Mesothelial cell of epicardium (in vitro differentiated cells): ENCODE measurements at regions not wholly inside any gene's neighbourhood (a gene's known extent, or its start where the extent isn't known, plus 50 kb on each side); places are given as distances from the start of the nearest gene placed in this dataset.

ENCODE experiments used
- DNase-seq, 2 experiments: peaks; one replicate each; pipeline ENCODE4 v3.0.0; 2021; ENCODE audit warnings: low spot score in 2 of 2; ENCODE audit not compliant: unreplicated experiment in 2 of 2
- H3K27ac Mint-ChIP-seq: 2 replicates; pipeline ENCODE4 v1.8.0; 2021; ENCODE audit warnings: mixed read lengths
- H3K27me3 Mint-ChIP-seq: 2 replicates; pipeline ENCODE4 v1.8.0; 2021; ENCODE audit warnings: low read depth, mixed read lengths
- H3K36me3 Mint-ChIP-seq: 2 replicates; pipeline ENCODE4 v1.8.0; 2021; ENCODE audit warnings: mixed read lengths
- H3K4me1 Mint-ChIP-seq: 2 replicates; pipeline ENCODE4 v1.8.0; 2021; ENCODE audit warnings: mixed read lengths
- H3K4me3 Mint-ChIP-seq: 2 replicates; pipeline ENCODE4 v1.8.0; 2021; ENCODE audit warnings: mild to moderate bottlenecking, moderate library complexity, mixed read lengths
- H3K9me3 Mint-ChIP-seq: 2 replicates; pipeline ENCODE4 v1.8.0; 2021; ENCODE audit warnings: mixed read lengths
- CTCF ChIP-seq: fragments of 200-600 bp; sonication (generic); IDR thresholded peaks from one replicate; pipeline ENCODE4 v1.5.0; 2021; ENCODE audit warnings: antibody characterized with exemption; ENCODE audit not compliant: unreplicated experiment

GRCh38 chr9:91159664-91160121 lies 202.0 kb downstream of the AUH start:
- Mint-ChIP-seq H3K27me3 (no peaks in the 10 kb centered on the region), H3K27ac (no peak overlapping the region), H3K9me3 (no peaks in the 10 kb centered on the region), H3K4me3 (no peak overlapping the region), H3K36me3 (no peaks in the 10 kb centered on the region), H3K4me1 (peaks cover 18% of the 10 kb centered on the region)
- TF ChIP-seq CTCF: no peak
- DNase-seq: no peak

GRCh38 chr9:91160181-91160580 lies 201.5 kb downstream of the AUH start:
- no peaks in the 10 kb centered on the region for H3K27me3 Mint-ChIP-seq
- no peak for DNase-seq
- no peaks in the 10 kb centered on the region for H3K9me3 Mint-ChIP-seq
- no peak overlapping the region for H3K4me3 Mint-ChIP-seq
- no peak overlapping the region for H3K27ac Mint-ChIP-seq
- TF ChIP-seq CTCF: no peak
- H3K4me1 Mint-ChIP-seq: peaks cover 23% of the 10 kb centered on the region
- H3K36me3 Mint-ChIP-seq: no peaks in the 10 kb centered on the region

- Mint-ChIP-seq H3K27ac (no peak overlapping the region), H3K4me3 (no peak overlapping the region)
Measured at GRCh38 chr9:91160599-91161464, 200.9 kb downstream of the AUH start.

GRCh38 chr9:91161465-91162300 lies 200.0 kb downstream of the AUH start:
- no peaks in the 10 kb centered on the region for H3K27me3 Mint-ChIP-seq
- H3K4me1 Mint-ChIP-seq: peaks cover 32% of the 10 kb centered on the region
- H3K4me3 Mint-ChIP-seq: no peak overlapping the region
- no peak for DNase-seq
- TF ChIP-seq CTCF: no peak
- H3K9me3 Mint-ChIP-seq: no peaks in the 10 kb centered on the region
- H3K36me3 Mint-ChIP-seq: no peaks in the 10 kb centered on the region
- H3K27ac Mint-ChIP-seq: no peak overlapping the region

More at GRCh38 chr9:91160599-91161464, 200.9 kb downstream of the AUH start:
- Mint-ChIP-seq H3K36me3 (no peaks in the 10 kb centered on the region), H3K27me3 (no peaks in the 10 kb centered on the region), H3K4me1 (peaks cover 25% of the 10 kb centered on the region), H3K9me3 (no peaks in the 10 kb centered on the region)
- no peak for TF ChIP-seq CTCF
- DNase-seq: no peak

GRCh38 chr9:91162311-91162710 lies 199.4 kb downstream of the AUH start:
- H3K36me3 Mint-ChIP-seq: no peaks in the 10 kb centered on the region
- no peak for DNase-seq
- no peak for TF ChIP-seq CTCF
- H3K9me3 Mint-ChIP-seq: no peaks in the 10 kb centered on the region
- peaks cover 38% of the 10 kb centered on the region for H3K4me1 Mint-ChIP-seq
- no peaks in the 10 kb centered on the region for H3K27me3 Mint-ChIP-seq
- no peak overlapping the region for H3K4me3 Mint-ChIP-seq
- H3K27ac Mint-ChIP-seq: no peak overlapping the region
